HUES64 (cell line): ENCODE measurements at regions not wholly inside any gene's neighbourhood (a gene's known extent, or its start where the extent isn't known, plus 50 kb on each side); places are given as distances from the start of the nearest gene placed in this dataset.

ENCODE experiments used
- H3K27ac ChIP-seq: 2 replicates; pipeline ENCODE4 v1.7.0; 2013; ENCODE audit warnings: low read depth, low read length, inconsistent platforms
- H3K27me3 ChIP-seq: 2 replicates; pipeline ENCODE4 v1.6.1; 2013; ENCODE audit warnings: mild to moderate bottlenecking, low read length; ENCODE audit not compliant: insufficient read depth
- H3K36me3 ChIP-seq: 2 replicates; pipeline ENCODE4 v1.6.1; 2013; ENCODE audit warnings: mild to moderate bottlenecking, low read length; ENCODE audit not compliant: insufficient read depth
- H3K4me1 ChIP-seq: 2 replicates; pipeline ENCODE4 v1.6.1; 2013; ENCODE audit warnings: mild to moderate bottlenecking, low read length, moderate library complexity; ENCODE audit not compliant: insufficient read depth
- H3K4me3 ChIP-seq: 2 replicates; pipeline ENCODE4 v1.5.1; 2013; ENCODE audit warnings: mild to moderate bottlenecking, low read length, moderate library complexity
- H3K9ac ChIP-seq: 2 replicates; pipeline ENCODE4 v1.6.1; 2013; ENCODE audit warnings: mild to moderate bottlenecking, low read depth, low read length
- H3K9me3 ChIP-seq: 2 replicates; pipeline ENCODE4 v1.6.1; 2013; ENCODE audit warnings: low read depth, low read length; ENCODE audit not compliant: insufficient read depth
- WGBS: fragments of 150-250, 120-280 bp; methylation state at CpG from one replicate; pipeline ENCODE4 v1.1.7; 2013; ENCODE audit warnings: missing lambda C conversion rate; 5-methylcytosine and 5-hydroxymethylcytosine counted together

- WGBS, result 91% methylated on average over 1 of the region's 1 CpG
- no peaks in the 10 kb centered on the region for H3K9me3 ChIP-seq
- H3K27ac ChIP-seq, result no peak overlapping the region
- no peaks in the 10 kb centered on the region for H3K27me3 ChIP-seq
- H3K36me3 ChIP-seq, result no peaks in the 10 kb centered on the region
- H3K4me1 ChIP-seq, result no peaks in the 10 kb centered on the region
- H3K9ac ChIP-seq, result no peak overlapping the region
- H3K4me3 ChIP-seq, result no peak overlapping the region
These were observed 261.3 kb downstream of the SOX11 start for GRCh38 chr2:5953525-5953924.

- WGBS, result 95% methylated on average over 4 of the region's 5 CpGs
- H3K9me3 ChIP-seq, result no peaks in the 10 kb centered on the region
- no peaks in the 10 kb centered on the region for H3K4me1 ChIP-seq
- H3K27ac ChIP-seq, result no peak overlapping the region
- H3K27me3 ChIP-seq, result no peaks in the 10 kb centered on the region
- no peaks in the 10 kb centered on the region for H3K36me3 ChIP-seq
- H3K4me3 ChIP-seq, result no peak overlapping the region
- no peak overlapping the region for H3K9ac ChIP-seq
These were observed 262.3 kb downstream of the SOX11 start for GRCh38 chr2:5954509-5954908.

GRCh38 chr2:5955921-5956320 lies 263.7 kb downstream of the SOX11 start:
- H3K27me3 ChIP-seq, result no peaks in the 10 kb centered on the region
- H3K4me3 ChIP-seq, result no peak overlapping the region
- no peaks in the 10 kb centered on the region for H3K36me3 ChIP-seq
- no peak overlapping the region for H3K9ac ChIP-seq
- H3K27ac ChIP-seq, result no peak overlapping the region
- no peaks in the 10 kb centered on the region for H3K9me3 ChIP-seq
- H3K4me1 ChIP-seq, result no peaks in the 10 kb centered on the region

GRCh38 chr2:5959836-5960820 lies 267.9 kb downstream of the SOX11 start:
- no peaks in the 10 kb centered on the region for H3K36me3 ChIP-seq
- no peaks in the 10 kb centered on the region for H3K27me3 ChIP-seq
- H3K4me3 ChIP-seq, result no peak overlapping the region
- H3K27ac ChIP-seq, result no peak overlapping the region
- 96% methylated on average over 6 of the region's 6 CpGs for WGBS
- H3K4me1 ChIP-seq, result no peaks in the 10 kb centered on the region
- no peaks in the 10 kb centered on the region for H3K9me3 ChIP-seq
- H3K9ac ChIP-seq, result no peak overlapping the region

DNA sequence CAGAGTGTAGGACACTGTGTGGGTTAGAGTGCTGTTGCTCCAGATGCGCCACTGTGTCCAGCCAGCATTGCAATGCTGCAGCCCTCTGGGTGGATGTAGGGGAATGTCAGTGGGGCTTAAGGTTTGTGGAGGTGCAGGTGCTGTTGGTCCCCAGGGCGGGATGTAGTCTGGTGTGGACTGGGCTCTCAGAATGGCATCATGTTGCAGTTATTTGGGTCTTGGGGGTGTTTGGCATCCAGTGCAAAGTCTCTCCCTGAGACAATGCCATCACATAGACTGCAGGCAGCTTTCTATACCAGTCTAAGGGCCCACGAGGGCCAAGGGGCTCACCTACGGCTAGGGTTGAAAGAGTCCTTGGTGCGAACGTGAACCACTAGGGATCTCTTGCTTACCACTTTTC lies 275.3 kb downstream of the SOX11 start:
- Histone ChIP-seq H3K27me3 (no peaks in the 10 kb centered on the region), H3K9me3 (no peaks in the 10 kb centered on the region), H3K4me3 (no peak overlapping the region), H3K9ac (no peak overlapping the region), H3K4me1 (no peaks in the 10 kb centered on the region), H3K27ac (no peak overlapping the region), H3K36me3 (no peaks in the 10 kb centered on the region)
- WGBS, result 97% methylated on average over 6 of the region's 6 CpGs

- H3K36me3 ChIP-seq, result no peaks in the 10 kb centered on the region
- H3K27ac ChIP-seq, result no peak overlapping the region
- H3K4me3 ChIP-seq, result no peak overlapping the region
- H3K27me3 ChIP-seq, result no peaks in the 10 kb centered on the region
- 0 out of 2 replicates have a peak, but pooled peaks cover under 1% of the 10 kb centered on the region for H3K4me1 ChIP-seq
- H3K9me3 ChIP-seq, result no peaks in the 10 kb centered on the region
- 97% methylated on average over 6 of the region's 6 CpGs for WGBS
- H3K9ac ChIP-seq, result no peak overlapping the region
These were observed 277.1 kb downstream of the SOX11 start for GRCh38 chr2:5969303-5969702.

- Histone ChIP-seq H3K27me3 (no peaks in the 10 kb centered on the region), H3K4me3 (no peak overlapping the region), H3K9ac (no peak overlapping the region), H3K27ac (no peak overlapping the region), H3K4me1 (peaks cover 10% of the 10 kb centered on the region; the same call in 1 of the 2 replicates), H3K9me3 (no peaks in the 10 kb centered on the region), H3K36me3 (no peaks in the 10 kb centered on the region)
- WGBS, result 97% methylated on average over 3 of the region's 4 CpGs
These were observed 278.2 kb downstream of the SOX11 start for GRCh38 chr2:5970347-5970746.

- Histone ChIP-seq H3K9me3 (no peaks in the 10 kb centered on the region), H3K27me3 (no peaks in the 10 kb centered on the region), H3K36me3 (no peaks in the 10 kb centered on the region), H3K4me1 (peaks cover 29% of the 10 kb centered on the region; the same call in 1 of the 2 replicates), H3K27ac (no peak overlapping the region), H3K4me3 (no peak overlapping the region), H3K9ac (no peak overlapping the region)
- WGBS, result 92% methylated on average over 6 of the region's 6 CpGs
These were observed 282.3 kb downstream of the SOX11 start for GRCh38 chr2:5974477-5974876.

GRCh38 chr2:5975401-5975800 lies 283.2 kb downstream of the SOX11 start:
- Histone ChIP-seq H3K9me3 (no peaks in the 10 kb centered on the region), H3K27ac (peak overlapping the region; percentile 43; the same call in 1 of the 2 replicates), H3K9ac (no peak overlapping the region), H3K27me3 (no peaks in the 10 kb centered on the region), H3K4me3 (no peak overlapping the region), H3K36me3 (no peaks in the 10 kb centered on the region), H3K4me1 (peaks cover 29% of the 10 kb centered on the region; the same call in 1 of the 2 replicates)
- 58% methylated on average over 3 of the region's 3 CpGs for WGBS

DNA sequence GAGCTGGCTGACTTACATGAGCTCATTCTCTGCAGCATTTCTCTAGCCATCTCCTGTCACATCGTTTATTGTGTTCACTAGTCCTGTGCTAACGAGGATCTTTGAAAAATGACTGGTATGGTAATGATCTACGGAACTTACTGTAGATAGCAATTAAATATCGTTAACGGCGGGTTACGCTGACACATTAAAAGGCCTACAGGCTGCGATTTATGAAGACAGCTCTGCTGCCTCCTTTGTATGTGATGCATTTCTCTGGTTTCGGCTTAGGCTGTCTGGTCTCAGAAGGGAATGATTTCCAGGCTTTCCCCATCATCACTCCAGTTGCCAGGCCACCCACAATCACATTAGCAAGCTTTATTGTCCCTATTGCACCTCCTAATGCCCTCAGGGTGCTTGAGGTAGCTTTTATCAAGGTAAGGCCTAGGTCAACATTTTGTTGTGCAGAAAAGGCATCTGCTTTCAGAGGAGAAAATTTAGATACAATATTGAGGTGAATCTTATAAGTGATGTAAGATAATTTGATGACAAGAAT lies 284.4 kb downstream of the SOX11 start:
- 92% methylated on average over 9 of the region's 9 CpGs for WGBS
- no peak overlapping the region for H3K9ac ChIP-seq
- H3K9me3 ChIP-seq, result no peaks in the 10 kb centered on the region
- H3K4me1 ChIP-seq, result peaks cover 29% of the 10 kb centered on the region
- no peak overlapping the region for H3K27ac ChIP-seq
- H3K4me3 ChIP-seq, result no peak overlapping the region
- H3K27me3 ChIP-seq, result no peaks in the 10 kb centered on the region
- H3K36me3 ChIP-seq, result no peaks in the 10 kb centered on the region

GRCh38 chr2:5977477-5977876 lies 285.3 kb downstream of the SOX11 start:
- 85% methylated on average over 2 of the region's 2 CpGs for WGBS
- Histone ChIP-seq H3K36me3 (no peaks in the 10 kb centered on the region), H3K27me3 (no peaks in the 10 kb centered on the region; the same call in 1 of the 2 replicates), H3K9ac (no peak overlapping the region), H3K9me3 (no peaks in the 10 kb centered on the region), H3K27ac (no peak overlapping the region), H3K4me1 (peaks cover 37% of the 10 kb centered on the region), H3K4me3 (no peak overlapping the region)
